Neutrophil (primary cell): ENCODE measurements at regions not wholly inside any gene's neighbourhood (a gene's known extent, or its start where the extent isn't known, plus 50 kb on each side); places are given as distances from the start of the nearest gene placed in this dataset.

Experiments
- H3K27ac ChIP-seq: fragments of 200-600 bp; sonication (generic); 2 replicates; pipeline ENCODE4 v1.5.1; 2016; ENCODE audit warnings: mild to moderate bottlenecking, moderate library complexity
- H3K27me3 ChIP-seq: fragments of 200-600 bp; sonication (generic); 2 replicates; pipeline ENCODE4 v1.6.0; 2016; ENCODE audit warnings: mild to moderate bottlenecking
- H3K36me3 ChIP-seq: fragments of 200-600 bp; sonication (generic); 2 replicates; pipeline ENCODE4 v1.5.1; 2017
- H3K4me1 ChIP-seq, 2 experiments: fragments of 200-600 bp in 1 of 2; sonication (generic) in 1 of 2; 1 replicate in 1 of 2; 2 replicates in 1 of 2; pipeline versions ENCODE4 v1.5.1 to v1.6.1; 2013 to 2016; ENCODE audit warnings: low read depth in 1 of 2, low read length in 1 of 2, mild to moderate bottlenecking in 1 of 2, moderate library complexity in 1 of 2; ENCODE audit not compliant: control insufficient read depth in 1 of 2, insufficient read depth in 1 of 2
- H3K4me3 ChIP-seq, 2 experiments: fragments of 200-600 bp in 1 of 2; sonication (generic) in 1 of 2; 1 replicate in 1 of 2; 2 replicates in 1 of 2; pipeline ENCODE4 v1.5.1; 2013 to 2016; ENCODE audit warnings: low read depth in 1 of 2, low read length in 1 of 2, mild to moderate bottlenecking in 1 of 2, moderate library complexity in 1 of 2
- H3K9me3 ChIP-seq: fragments of 200-600 bp; sonication (generic); 2 replicates; pipeline ENCODE4 v1.5.1; 2016
- TF ChIP-seq, protein P1 (sequence below): fragments of 200-600 bp; sonication (generic); IDR thresholded peaks from 2 replicates; pipeline ENCODE4 v1.5.1; 2016; ENCODE audit warnings: antibody characterized with exemption

DNA sequence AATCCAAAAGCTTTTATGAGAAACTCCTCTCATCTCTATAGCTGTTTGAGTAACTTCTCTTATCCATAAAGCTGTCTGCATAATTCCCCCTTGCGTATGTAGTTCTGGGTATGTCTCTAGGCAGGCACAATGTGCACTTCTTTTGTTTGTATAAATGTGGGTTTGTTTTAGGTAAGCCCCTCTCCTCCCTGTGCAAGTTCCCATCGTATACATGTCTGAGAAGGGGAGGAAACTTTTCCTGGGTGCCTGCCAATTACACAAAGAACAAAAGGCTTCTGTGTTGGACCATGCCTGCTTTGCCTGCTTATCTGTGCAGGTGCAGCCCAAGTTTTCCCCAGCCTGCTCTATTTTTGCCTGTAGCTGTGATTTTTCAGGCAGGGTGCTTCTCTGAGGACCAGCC lies 96.7 kb downstream of the CCER1 start:
- no peak overlapping the region for H3K4me3 ChIP-seq
- no peaks in the 10 kb centered on the region for H3K36me3 ChIP-seq
- TF ChIP-seq, protein P1, sequence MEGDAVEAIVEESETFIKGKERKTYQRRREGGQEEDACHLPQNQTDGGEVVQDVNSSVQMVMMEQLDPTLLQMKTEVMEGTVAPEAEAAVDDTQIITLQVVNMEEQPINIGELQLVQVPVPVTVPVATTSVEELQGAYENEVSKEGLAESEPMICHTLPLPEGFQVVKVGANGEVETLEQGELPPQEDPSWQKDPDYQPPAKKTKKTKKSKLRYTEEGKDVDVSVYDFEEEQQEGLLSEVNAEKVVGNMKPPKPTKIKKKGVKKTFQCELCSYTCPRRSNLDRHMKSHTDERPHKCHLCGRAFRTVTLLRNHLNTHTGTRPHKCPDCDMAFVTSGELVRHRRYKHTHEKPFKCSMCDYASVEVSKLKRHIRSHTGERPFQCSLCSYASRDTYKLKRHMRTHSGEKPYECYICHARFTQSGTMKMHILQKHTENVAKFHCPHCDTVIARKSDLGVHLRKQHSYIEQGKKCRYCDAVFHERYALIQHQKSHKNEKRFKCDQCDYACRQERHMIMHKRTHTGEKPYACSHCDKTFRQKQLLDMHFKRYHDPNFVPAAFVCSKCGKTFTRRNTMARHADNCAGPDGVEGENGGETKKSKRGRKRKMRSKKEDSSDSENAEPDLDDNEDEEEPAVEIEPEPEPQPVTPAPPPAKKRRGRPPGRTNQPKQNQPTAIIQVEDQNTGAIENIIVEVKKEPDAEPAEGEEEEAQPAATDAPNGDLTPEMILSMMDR: no peak
- H3K9me3 ChIP-seq: no peaks in the 10 kb centered on the region
- no peak overlapping the region for H3K27ac ChIP-seq
- no peaks in the 10 kb centered on the region for H3K27me3 ChIP-seq
- no peaks in the 10 kb centered on the region for H3K4me1 ChIP-seq

DNA sequence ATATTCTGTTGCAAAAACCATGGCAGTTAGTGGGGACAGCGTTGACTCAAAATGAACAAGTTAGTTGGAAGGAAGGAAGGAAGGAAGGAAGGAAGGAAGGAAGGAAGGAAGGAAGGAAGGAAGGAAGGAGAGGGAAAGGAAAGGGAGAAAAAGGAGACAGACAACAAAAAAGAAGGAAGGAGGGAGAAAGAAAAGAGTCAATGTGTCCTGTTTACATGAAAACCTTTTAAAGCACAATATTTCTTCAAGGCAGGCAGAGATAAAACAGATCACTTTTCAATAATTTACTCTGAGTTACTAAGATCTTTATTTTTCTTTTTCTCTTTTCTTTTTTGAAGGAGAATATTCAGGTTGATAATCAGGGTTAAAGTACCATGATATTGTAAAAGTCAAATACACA lies 99.4 kb downstream of the CCER1 start:
- Histone ChIP-seq H3K4me3 (no peak overlapping the region), H3K36me3 (no peaks in the 10 kb centered on the region), H3K27me3 (no peaks in the 10 kb centered on the region), H3K27ac (no peak overlapping the region), H3K4me1 (no peaks in the 10 kb centered on the region), H3K9me3 (no peaks in the 10 kb centered on the region)
- TF ChIP-seq, protein P1: no peak

DNA sequence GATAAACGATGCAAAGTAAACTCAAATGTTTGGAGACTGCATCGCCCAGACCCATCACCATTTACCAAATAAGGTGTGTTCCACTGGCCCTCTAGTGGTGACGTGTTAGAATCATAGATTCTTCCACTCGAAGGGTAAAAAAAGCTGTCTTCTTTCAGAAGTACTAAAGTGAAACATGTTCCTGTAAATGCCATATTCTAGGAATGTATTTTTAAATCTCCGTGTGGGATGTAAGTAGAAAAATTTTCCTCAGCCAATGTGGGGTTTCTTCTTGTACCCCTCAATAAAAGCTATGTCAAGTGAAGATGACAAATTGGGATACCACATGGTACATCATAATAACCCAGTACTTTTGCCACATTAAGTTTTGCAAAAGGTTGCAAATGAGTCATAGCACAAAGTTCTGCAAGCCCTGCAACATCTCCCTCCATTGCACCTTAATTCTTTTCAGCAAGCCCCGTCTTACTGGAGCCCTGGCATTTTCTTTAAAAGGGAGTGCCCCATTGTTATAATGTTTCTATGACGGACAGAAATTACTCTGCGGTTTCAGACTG lies 100.8 kb downstream of the CCER1 start:
- Histone ChIP-seq H3K36me3 (no peaks in the 10 kb centered on the region), H3K27me3 (no peaks in the 10 kb centered on the region), H3K27ac (no peak overlapping the region), H3K4me1 (no peaks in the 10 kb centered on the region), H3K4me3 (no peak overlapping the region), H3K9me3 (no peaks in the 10 kb centered on the region)
- TF ChIP-seq, protein P1: no peak

DNA sequence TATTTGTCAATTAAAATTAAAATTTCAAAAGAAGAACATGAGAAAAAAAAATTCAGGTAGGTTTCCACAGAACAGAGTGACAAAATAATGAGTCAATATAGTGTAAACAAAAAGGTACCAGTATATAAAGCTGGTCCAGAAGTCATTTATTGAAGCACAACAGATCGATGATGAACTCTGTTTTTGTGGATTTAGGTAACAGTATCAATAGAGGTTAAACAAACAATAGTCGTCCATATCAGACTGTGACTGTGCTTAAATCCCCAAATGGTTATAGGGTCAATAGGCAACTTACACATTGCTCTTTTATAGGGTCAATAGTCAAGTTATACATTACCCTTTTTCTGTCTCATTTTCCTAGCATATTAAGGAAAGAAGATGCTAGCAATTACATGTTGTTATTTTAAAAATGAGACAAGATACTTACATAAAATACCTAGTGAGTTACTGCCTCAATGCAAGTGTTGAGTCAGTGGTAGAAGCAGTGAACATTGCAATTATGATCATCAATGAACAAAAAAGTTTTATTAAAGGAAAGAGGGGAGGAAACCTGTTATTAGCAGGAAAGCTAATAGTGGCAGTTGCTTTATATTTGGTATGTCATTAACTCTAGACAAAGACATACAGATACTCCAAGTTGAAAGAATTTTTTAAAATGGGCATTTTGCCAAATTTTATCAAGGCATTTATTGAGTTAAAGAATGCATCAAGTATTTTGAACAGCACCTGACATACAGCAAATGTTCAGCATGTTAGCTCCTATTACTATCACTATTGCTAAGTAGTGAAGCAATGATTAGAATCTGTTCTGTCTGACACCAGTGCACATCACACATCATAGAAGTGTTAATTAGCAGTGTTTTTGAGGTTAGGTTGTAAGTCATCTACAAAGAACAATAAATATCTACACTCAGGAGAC lies 102.9 kb downstream of the CCER1 start:
- no peak overlapping the region for H3K4me3 ChIP-seq
- TF ChIP-seq, protein P1: no peak
- H3K27me3 ChIP-seq: no peaks in the 10 kb centered on the region
- H3K9me3 ChIP-seq: no peaks in the 10 kb centered on the region
- H3K27ac ChIP-seq: no peak overlapping the region
- no peaks in the 10 kb centered on the region for H3K36me3 ChIP-seq
- H3K4me1 ChIP-seq: no peaks in the 10 kb centered on the region

DNA sequence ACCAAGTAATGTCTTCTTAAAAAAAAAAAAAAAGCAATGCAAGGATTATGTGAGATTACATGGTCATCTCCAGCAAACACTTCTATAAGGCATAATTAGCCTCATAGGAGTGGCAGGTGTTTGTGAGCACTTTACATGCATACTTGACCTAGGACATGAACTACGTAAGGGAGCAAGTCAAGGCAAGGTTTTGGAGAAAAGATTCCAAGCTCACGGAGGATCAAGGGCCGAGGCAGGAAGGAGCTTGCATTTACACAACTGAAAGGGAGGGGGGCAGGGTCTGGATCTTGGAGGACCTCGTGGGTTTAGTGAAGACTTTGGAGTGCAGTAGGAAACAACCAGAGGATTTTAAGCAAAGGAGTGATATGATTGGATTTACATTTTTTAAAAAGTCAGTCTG lies 112.5 kb downstream of the CCER1 start:
- no peak overlapping the region for H3K27ac ChIP-seq
- H3K4me1 ChIP-seq: no peaks in the 10 kb centered on the region
- TF ChIP-seq, protein P1: no peak
- no peaks in the 10 kb centered on the region for H3K36me3 ChIP-seq
- no peaks in the 10 kb centered on the region for H3K27me3 ChIP-seq
- no peaks in the 10 kb centered on the region for H3K9me3 ChIP-seq
- no peak overlapping the region for H3K4me3 ChIP-seq
